ENCODE measurements at regions not wholly inside any gene's neighbourhood (a gene's known extent, or its start where the extent isn't known, plus 50 kb on each side); places are given as distances from the start of the nearest gene placed in this dataset.
A peak's percentile ranks its signal among the peaks of the same experiment; 100 is the strongest.
"Not testable (repeated sequence)": the region's sequence is repeated elsewhere in the genome, so short reads cannot be mapped to it uniquely, and the experiment has no call there.

DNA sequence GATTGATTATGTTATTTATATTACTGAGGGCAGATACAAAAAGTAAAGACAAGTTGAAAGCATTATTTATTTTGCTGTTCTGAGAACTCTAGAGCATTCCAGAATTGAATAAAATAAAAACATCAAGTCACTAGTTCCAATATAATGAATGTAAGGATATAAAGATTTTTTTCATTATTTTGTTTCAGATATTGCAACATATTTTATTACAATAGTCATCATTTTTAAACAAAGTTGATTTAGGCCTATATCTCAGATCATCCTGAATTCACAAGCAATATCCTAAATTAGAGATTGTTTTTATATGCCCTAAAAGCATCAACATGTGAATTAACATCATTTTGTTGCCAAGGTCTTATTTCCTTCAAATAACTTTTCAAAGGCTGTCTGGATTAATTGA lies 535.6 kb upstream of the KCND2 start:
- no peak for DNase-seq

DNA sequence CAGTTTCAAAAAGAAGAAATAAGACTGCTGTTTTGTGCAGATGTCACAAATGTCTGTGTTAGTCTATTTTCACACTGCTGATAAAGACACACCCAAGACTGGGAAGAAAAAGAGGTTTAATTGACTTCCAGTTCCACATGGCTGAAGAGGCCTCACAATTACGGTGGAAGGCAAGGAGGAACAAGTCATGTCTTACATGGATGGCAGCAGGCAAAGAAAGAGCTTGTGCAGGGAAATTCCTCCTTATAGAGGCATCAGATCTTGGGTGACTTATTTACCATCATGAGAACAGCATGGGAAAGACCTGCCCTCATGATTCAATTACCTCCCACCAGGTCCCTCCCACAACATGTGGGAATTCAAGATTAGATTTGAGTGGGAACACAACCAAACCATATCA lies 527.7 kb upstream of the KCND2 start:
- not testable (repeated sequence) for DNase-seq

DNA sequence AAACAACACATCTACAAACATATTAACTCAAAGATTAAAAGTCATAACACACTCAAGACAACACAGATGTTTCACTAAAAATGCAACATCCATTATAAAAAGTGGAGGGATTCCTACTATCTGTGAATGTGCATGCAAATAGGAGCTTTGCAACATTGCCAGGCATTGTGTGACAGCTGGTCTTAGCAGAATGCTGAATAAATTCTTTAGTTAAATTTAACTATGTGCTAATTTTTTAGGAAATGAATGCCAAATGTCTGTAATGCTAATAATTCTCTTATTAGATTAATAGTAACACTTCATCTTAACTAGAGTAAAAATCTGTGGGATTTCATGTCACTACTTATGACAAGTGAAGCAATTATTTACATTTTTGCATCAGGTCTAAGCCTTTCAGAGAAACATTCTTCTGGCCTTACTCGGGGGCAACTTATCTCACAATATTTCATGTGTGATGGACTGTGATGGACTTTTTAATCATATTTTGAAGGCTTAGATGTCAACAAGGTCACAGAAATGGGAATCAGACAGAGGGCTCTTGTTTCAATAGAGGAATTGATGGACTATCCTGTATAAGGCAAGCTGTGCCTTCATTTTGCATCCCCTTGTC lies 524.6 kb upstream of the KCND2 start:
- peak; percentile 9 for DNase-seq

DNA sequence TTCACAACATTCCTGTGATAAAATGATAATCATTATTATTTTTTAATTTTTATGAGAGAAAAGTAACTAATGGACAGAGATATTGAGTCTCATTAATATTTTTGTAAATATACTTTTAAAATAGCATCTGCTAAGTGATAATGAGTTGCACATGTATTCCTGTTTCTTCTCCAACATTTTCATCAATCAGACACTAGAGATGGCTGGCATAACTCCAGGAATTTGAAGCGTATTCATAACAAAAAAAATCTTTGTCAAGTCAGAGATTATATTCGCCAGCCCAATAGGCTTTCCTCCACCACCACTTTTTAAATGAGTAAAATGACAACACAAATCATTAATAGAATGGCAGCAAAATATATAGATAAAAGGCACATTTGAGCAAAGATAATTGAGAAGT lies 524.0 kb upstream of the KCND2 start:
- peak; percentile 32 for DNase-seq

DNA sequence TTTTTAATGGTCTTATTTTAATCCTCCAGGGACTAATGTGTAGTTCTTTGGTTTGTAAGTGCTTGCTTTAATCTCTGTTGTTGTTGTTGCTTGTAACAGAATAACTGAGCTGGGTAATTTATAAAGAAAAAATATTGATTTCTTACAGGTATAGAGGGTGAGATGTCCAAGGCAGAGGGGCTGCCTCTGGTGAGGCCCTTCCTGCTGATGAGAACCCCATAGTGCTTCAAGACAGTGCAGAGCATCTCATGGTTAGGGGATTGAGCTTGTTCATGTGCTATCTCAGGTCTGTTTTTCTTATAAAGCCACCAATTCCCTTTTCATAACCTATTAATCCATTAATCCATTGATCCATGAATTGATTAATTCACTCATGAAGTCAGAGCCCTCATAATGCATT lies 516.3 kb upstream of the KCND2 start:
- no peak for DNase-seq

DNA sequence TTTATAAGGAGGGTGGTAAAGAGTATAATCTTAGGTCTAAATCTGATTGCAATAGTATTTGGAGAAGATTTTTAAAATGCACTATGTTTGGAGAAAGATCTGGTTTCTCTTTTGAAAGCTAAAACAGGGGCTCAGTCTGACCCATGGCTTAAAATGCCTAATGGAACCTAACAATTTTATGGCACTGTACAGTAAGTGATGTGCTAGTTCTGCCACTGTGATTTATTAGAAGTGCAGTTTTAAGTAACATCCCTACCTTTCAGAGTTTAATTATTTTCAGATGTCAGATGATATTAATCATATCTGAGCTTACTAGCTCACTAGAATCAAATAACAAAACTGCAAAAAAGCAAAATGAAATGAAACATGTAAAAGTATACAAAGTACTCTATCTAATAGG lies 514.7 kb upstream of the KCND2 start:
- no peak for DNase-seq

GRCh38 chr7:119761776-119762175 lies 511.2 kb upstream of the KCND2 start:
- DNase-seq: no peak

- DNase-seq: no peak
These were observed 490.7 kb upstream of the KCND2 start for GRCh38 chr7:119782286-119782685.

GRCh38 chr7:119783799-119784198 lies 489.2 kb upstream of the KCND2 start:
- DNase-seq: peak; percentile 27

DNA sequence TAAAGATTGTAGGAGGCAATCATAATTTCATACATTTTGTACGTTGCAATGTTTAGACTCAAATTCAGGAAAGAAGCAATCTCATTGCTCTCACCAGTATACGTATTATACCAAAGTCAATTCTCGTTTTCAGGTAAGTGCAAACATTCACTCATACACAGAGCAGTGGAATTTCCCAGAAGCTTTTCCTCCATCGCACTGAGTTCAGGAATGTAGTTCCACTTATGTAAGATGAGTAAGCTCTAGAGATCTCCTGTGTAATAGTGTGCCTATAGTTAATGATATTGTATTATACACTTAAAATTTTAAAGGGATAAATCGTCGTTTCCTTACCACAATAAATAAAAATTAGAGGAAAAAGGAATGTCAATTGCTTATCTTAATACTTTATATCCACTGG lies 470.8 kb upstream of the KCND2 start:
- DNase-seq: no peak

DNA sequence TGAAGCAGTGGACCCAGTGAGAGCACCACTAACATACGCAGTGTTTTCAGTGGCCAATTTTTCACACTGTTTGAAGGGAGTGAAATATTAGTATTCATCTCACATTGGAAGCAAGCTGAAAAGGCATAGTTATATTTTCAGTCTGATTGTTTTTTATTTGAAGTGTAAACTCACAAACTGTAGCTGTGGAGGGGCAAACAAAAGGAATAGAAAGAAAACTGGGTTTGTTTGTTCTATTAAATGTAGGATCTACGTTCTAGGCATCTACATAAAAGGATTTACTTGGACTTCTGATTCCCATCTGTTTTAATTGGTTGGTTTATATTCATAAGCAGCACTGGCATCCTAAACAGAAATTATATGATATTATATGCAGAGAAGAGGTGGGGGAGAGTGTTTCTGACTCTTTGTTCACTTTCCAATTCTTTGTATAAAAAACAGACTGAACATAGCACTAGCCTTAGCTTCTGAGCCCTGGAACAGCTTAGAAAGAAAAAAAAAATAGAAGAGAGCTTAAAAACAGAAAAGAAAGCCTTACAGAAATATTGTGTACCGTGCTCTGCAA lies 447.8 kb upstream of the KCND2 start:
- no peak for DNase-seq

DNA sequence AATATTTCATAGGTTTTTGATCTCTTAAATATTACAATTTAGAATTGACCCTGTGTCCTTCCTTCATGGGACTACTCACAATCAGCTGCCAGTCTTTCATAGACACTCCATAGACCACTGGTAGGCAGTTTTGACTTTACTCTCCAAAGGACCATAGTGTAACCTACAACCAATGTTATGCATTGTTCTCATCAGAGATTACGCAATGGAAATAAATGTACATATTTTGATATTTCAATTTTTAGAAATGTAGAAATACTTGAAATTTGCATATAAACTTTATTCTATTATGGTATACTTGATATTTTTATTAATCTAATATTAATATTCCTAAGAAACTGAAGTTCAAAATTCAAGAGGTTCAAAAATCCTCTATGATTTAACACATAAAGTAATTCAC lies 446.4 kb upstream of the KCND2 start:
- DNase-seq: no peak

DNA sequence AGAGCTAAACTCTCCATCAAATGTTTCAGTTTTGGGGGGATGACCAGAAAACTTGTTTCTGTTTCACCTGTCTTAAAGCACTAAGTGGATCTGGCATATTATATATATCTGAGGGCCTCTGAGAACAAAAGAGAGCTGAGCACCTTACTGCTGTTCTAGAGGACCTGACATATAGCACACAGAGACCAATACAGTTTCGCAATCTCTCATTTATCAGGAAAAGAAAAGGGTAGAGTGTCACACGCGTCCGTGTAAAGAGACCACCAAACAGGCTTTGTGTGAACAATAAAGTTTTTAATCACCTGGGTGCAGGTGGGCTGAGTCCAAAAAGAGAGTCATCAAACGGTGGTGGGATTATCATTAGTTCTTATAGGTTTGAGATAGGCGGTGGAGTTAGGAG lies 434.5 kb upstream of the KCND2 start:
- no peak for DNase-seq

DNA sequence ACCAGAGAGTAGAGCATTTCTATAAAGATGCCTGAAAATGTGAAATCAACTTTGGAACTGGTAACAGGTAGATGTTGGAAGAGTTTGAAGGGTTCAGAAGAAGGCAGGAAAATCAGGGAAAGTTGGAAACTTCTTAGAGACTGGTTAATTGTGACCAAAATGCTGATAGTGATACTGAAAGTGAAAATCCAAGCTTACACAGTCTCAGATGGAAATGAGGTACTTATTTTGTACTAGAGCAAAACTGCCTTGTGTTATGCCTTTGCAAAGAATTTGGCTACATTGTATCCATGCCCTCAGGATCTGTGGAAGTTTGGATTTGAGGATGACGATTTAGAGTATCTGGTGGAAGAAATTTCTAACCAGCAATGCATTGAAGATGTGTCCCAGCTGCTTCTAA lies 430.6 kb upstream of the KCND2 start:
- DNase-seq: no peak

- no peak for DNase-seq
These were observed 430.2 kb upstream of the KCND2 start for GRCh38 chr7:119842786-119843185.

GRCh38 chr7:119861385-119861784 lies 411.6 kb upstream of the KCND2 start:
- no peak for DNase-seq

GRCh38 chr7:119868387-119868786 lies 404.6 kb upstream of the KCND2 start:
- no peak for DNase-seq

GRCh38 chr7:119879835-119880234 lies 393.1 kb upstream of the KCND2 start:
- DNase-seq: no peak

DNA sequence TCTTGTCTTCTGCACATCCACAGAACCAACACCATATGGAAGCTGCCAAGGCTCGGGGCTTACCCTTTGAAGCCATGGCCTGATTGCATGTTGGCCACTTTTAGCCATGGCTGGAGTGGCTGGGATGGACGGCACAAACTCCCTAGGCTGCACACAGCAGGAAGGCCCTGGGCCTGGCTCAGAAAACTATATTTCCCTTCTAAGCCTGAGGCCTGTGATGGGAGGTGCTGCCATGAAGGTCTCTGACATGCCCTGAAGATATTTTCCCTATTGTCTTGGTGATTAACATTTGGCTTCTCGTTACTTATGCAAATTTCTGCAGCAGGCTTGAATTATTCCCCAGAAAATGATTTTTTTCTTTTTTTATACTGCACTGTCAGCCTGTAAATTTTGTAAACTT lies 387.0 kb upstream of the KCND2 start:
- no peak for DNase-seq

DNA sequence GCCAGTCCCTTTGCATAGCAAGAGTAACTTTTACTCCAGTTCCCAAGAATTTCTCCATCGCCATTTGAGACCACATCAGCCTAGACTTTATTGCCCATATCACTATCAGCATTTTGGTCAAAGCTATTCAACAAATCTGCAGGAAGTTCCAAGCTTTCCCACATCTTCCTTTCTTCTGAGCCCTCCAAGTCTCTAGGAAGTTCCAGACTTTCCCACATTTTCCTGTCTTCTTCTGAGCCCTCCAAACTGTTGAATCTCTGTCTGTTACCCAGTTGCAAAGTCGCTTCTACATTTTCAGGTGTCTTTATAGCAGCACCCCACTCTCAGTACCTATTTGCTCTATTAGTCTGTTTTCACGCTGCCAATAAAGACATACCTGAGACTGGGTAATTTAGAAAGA lies 386.4 kb upstream of the KCND2 start:
- not testable (repeated sequence) for DNase-seq

GRCh38 chr7:119888251-119888650 lies 384.7 kb upstream of the KCND2 start:
- DNase-seq: no peak

GRCh38 chr7:119890631-119891030 lies 382.3 kb upstream of the KCND2 start:
- DNase-seq: no peak

DNA sequence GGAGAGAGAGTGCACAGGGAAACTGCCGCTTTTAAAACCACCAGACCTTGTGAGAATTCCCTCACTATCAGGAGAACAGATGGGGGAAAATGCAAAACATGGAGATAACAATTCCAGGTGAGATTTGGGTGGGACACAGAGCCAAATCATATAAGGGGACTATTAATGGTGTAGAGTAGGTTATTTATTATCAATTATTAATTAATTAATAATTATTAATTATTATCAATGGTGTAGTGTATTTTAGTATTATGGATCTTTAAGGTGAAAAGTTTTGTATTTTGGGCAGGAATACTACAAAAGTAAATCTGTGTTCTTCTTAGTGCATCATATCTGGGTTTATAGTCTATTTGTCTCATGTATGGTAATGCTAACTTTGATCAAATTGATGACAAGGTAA lies 377.7 kb upstream of the KCND2 start:
- no peak for DNase-seq

DNA sequence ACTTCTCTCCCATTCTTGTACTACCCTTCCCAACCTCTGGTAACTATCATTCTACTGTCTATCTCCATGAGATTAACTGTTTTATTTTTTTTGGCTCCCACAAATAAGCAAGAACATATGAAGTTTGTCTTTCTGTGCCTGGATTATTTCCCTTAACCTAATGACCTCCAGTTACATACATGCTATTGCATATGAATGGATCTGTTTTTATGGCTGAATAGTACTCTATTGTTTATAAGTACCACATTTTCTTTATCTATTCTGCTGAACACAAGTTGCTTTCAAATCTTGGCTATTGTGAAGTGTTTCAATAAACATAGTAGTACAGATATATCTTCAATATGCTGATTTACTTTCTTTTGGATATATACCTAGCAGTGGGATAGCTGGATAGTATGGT lies 376.6 kb upstream of the KCND2 start:
- no peak for DNase-seq

- no peak for DNase-seq
These were observed 371.8 kb upstream of the KCND2 start for GRCh38 chr7:119900996-119901672.

Data from fibroblast of skin of scalp (primary cell).